ENCODE measurements at regions not wholly inside any gene's neighbourhood (a gene's known extent, or its start where the extent isn't known, plus 50 kb on each side); places are given as distances from the start of the nearest gene placed in this dataset.
"Not testable (repeated sequence)": the region's sequence is repeated elsewhere in the genome, so short reads cannot be mapped to it uniquely, and the experiment has no call there.

- DNase-seq (ENCODE audit: low read depth), result no peak
These were observed 509.6 kb upstream of the RAB6C start for GRCh38 chr2:129469871-129470270.

- DNase-seq (ENCODE audit: low read depth), result no peak
These were observed 500.5 kb upstream of the RAB6C start for GRCh38 chr2:129478902-129479517.

GRCh38 chr2:129479892-129480291 lies 499.6 kb upstream of the RAB6C start:
- no peak for DNase-seq (ENCODE audit: low read depth)

- no peak for DNase-seq (ENCODE audit: low read depth)
These were observed 498.7 kb upstream of the RAB6C start for GRCh38 chr2:129480790-129481189.

- DNase-seq (ENCODE audit: low read depth), result no peak
These were observed 497.9 kb upstream of the RAB6C start for GRCh38 chr2:129481306-129482219.

- DNase-seq (ENCODE audit: low read depth), result no peak
These were observed 496.8 kb upstream of the RAB6C start for GRCh38 chr2:129482626-129483025.

GRCh38 chr2:129483366-129483765 lies 496.1 kb upstream of the RAB6C start:
- DNase-seq (ENCODE audit: low read depth), result no peak

- no peak for DNase-seq (ENCODE audit: low read depth)
These were observed 494.2 kb upstream of the RAB6C start for GRCh38 chr2:129484999-129485897.

- DNase-seq (ENCODE audit: low read depth), result no peak
These were observed 491.1 kb upstream of the RAB6C start for GRCh38 chr2:129488376-129488775.

GRCh38 chr2:129490641-129491040 lies 488.8 kb upstream of the RAB6C start:
- peak; percentile 15 for DNase-seq (ENCODE audit: low read depth)

- DNase-seq (ENCODE audit: low read depth), result no peak
These were observed 488.2 kb upstream of the RAB6C start for GRCh38 chr2:129491308-129491707.

GRCh38 chr2:129492548-129492947 lies 486.9 kb upstream of the RAB6C start:
- DNase-seq (ENCODE audit: low read depth), result no peak

- peak; percentile 58 for DNase-seq (ENCODE audit: low read depth)
These were observed 479.7 kb upstream of the RAB6C start for GRCh38 chr2:129499747-129500146.

- peak; percentile 72 for DNase-seq (ENCODE audit: low read depth)
These were observed 476.7 kb upstream of the RAB6C start for GRCh38 chr2:129502781-129503180.

GRCh38 chr2:129504646-129505045 lies 474.8 kb upstream of the RAB6C start:
- no peak for DNase-seq (ENCODE audit: low read depth)

- no peak for DNase-seq (ENCODE audit: low read depth)
These were observed 460.5 kb upstream of the RAB6C start for GRCh38 chr2:129518937-129519336.

- DNase-seq (ENCODE audit: low read depth), result not testable (repeated sequence)
These were observed 447.3 kb upstream of the RAB6C start for GRCh38 chr2:129532158-129532557.

- DNase-seq (ENCODE audit: low read depth), result no peak
These were observed 430.6 kb upstream of the RAB6C start for GRCh38 chr2:129548880-129549279.

GRCh38 chr2:129550536-129550935 lies 428.9 kb upstream of the RAB6C start:
- DNase-seq (ENCODE audit: low read depth), result no peak

GRCh38 chr2:129554373-129554772 lies 425.1 kb upstream of the RAB6C start:
- no peak for DNase-seq (ENCODE audit: low read depth)

GRCh38 chr2:129559101-129559500 lies 420.4 kb upstream of the RAB6C start:
- no peak for DNase-seq (ENCODE audit: low read depth)

Data from HT1080 (cell line).